Fibroblast of peridontal ligament (primary cell): ENCODE measurements at regions not wholly inside any gene's neighbourhood (a gene's known extent, or its start where the extent isn't known, plus 50 kb on each side); places are given as distances from the start of the nearest gene placed in this dataset.
"Not testable (repeated sequence)": the region's sequence is repeated elsewhere in the genome, so short reads cannot be mapped to it uniquely, and the experiment has no call there.

ENCODE experiments used
- DNase-seq: peaks from one replicate; pipeline ENCODE4 v3.0.0-alpha.2; 2010; ENCODE audit errors: extremely low read depth

GRCh38 chr13:99777873-99778272 lies 193.7 kb downstream of the ZIC5 start:
- no peak for DNase-seq

GRCh38 chr13:99774644-99775043 lies 196.9 kb downstream of the ZIC5 start:
- no peak for DNase-seq

GRCh38 chr13:99768986-99769385 lies 202.6 kb downstream of the ZIC5 start:
- no peak for DNase-seq

GRCh38 chr13:99766641-99767045 lies 204.9 kb downstream of the ZIC5 start:
- DNase-seq, result no peak

GRCh38 chr13:99765869-99766268 lies 205.7 kb downstream of the ZIC5 start:
- no peak for DNase-seq

- no peak for DNase-seq
Observed at GRCh38 chr13:99760456-99760855, 211.1 kb downstream of the ZIC5 start.

- no peak for DNase-seq
Observed at GRCh38 chr13:99759163-99759552, 212.4 kb downstream of the ZIC5 start.

- DNase-seq, result no peak
Observed at GRCh38 chr13:99758460-99759162, 213.0 kb downstream of the ZIC5 start.

GRCh38 chr13:99757756-99758459 lies 213.7 kb downstream of the ZIC5 start:
- no peak for DNase-seq

- DNase-seq, result no peak
Observed at GRCh38 chr13:99756281-99756680, 215.3 kb downstream of the ZIC5 start.

- not testable (repeated sequence) for DNase-seq
Observed at GRCh38 chr13:99754750-99755149, 216.8 kb downstream of the ZIC5 start.

GRCh38 chr13:99752373-99752772 lies 219.2 kb downstream of the ZIC5 start:
- no peak for DNase-seq

- DNase-seq, result no peak
Observed at GRCh38 chr13:99751517-99752199, 219.9 kb downstream of the ZIC5 start.

- DNase-seq, result no peak
Observed at GRCh38 chr13:99750951-99751350, 220.6 kb downstream of the ZIC5 start.

- DNase-seq, result no peak
Observed at GRCh38 chr13:99749271-99750019, 222.1 kb downstream of the ZIC5 start.

- no peak for DNase-seq
Observed at GRCh38 chr13:99747403-99747710, 224.2 kb downstream of the ZIC5 start.

- no peak for DNase-seq
Observed at GRCh38 chr13:99746637-99747402, 224.7 kb downstream of the ZIC5 start.

GRCh38 chr13:99743094-99743493 lies 228.5 kb downstream of the ZIC5 start:
- no peak for DNase-seq

- no peak for DNase-seq
Observed at GRCh38 chr13:99741960-99742359, 229.6 kb downstream of the ZIC5 start.

- DNase-seq, result no peak
Observed at GRCh38 chr13:99740251-99740979, 231.2 kb downstream of the ZIC5 start.

- DNase-seq, result no peak
Observed at GRCh38 chr13:99738626-99739025, 232.9 kb downstream of the ZIC5 start.
